ENCODE measurements at regions not wholly inside any gene's neighbourhood (a gene's known extent, or its start where the extent isn't known, plus 50 kb on each side); places are given as distances from the start of the nearest gene placed in this dataset.

GRCh38 chr10:31081937-31082840, 50.5 kb upstream of the ZNF438 start:
- DNase-seq, result no peak

- peak; percentile 71 for DNase-seq
Observed at GRCh38 chr10:31083765-31084184, 52.1 kb upstream of the ZNF438 start.

GRCh38 chr10:31087011-31087410, 55.3 kb upstream of the ZNF438 start:
- DNase-seq, result no peak

- no peak for DNase-seq
Observed at GRCh38 chr10:31087851-31088250, 56.2 kb upstream of the ZNF438 start.

- no peak for DNase-seq
Observed at GRCh38 chr10:31090894-31091607, 59.4 kb upstream of the ZNF438 start.

- no peak for DNase-seq
Observed at GRCh38 chr10:31095677-31096560, 64.3 kb upstream of the ZNF438 start.

GRCh38 chr10:31098046-31098445, 66.4 kb upstream of the ZNF438 start:
- no peak for DNase-seq

GRCh38 chr10:31099094-31099493, 67.4 kb upstream of the ZNF438 start:
- DNase-seq, result no peak

GRCh38 chr10:31099664-31100063, 68.0 kb upstream of the ZNF438 start:
- DNase-seq, result peak; percentile 90

GRCh38 chr10:31100115-31100601, 68.5 kb upstream of the ZNF438 start:
- DNase-seq, result no peak

GRCh38 chr10:31100662-31101061, 69.0 kb upstream of the ZNF438 start:
- no peak for DNase-seq

- DNase-seq, result peak; percentile 67
Observed at GRCh38 chr10:31101123-31101522, 69.5 kb upstream of the ZNF438 start.

GRCh38 chr10:31102421-31102820, 70.8 kb upstream of the ZNF438 start:
- no peak for DNase-seq

- DNase-seq, result peak; percentile 79
Observed at GRCh38 chr10:31103112-31103511, 71.4 kb upstream of the ZNF438 start.

GRCh38 chr10:31112961-31113360, 81.3 kb upstream of the ZNF438 start:
- no peak for DNase-seq

- no peak for DNase-seq
Observed at GRCh38 chr10:31116226-31116625, 84.6 kb upstream of the ZNF438 start.

- DNase-seq, result no peak
Observed at GRCh38 chr10:31118556-31118955, 86.9 kb upstream of the ZNF438 start.

GRCh38 chr10:31120392-31120791, 88.7 kb upstream of the ZNF438 start:
- DNase-seq, result no peak

- DNase-seq, result no peak
Observed at GRCh38 chr10:31120961-31121685, 89.5 kb upstream of the ZNF438 start.

GRCh38 chr10:31121757-31122577, 90.3 kb upstream of the ZNF438 start:
- no peak for DNase-seq

GRCh38 chr10:31123946-31124345, 92.3 kb upstream of the ZNF438 start:
- no peak for DNase-seq
